K562 (cell line): ENCODE measurements at regions not wholly inside any gene's neighbourhood (a gene's known extent, or its start where the extent isn't known, plus 50 kb on each side); places are given as distances from the start of the nearest gene placed in this dataset.

Experiments
- ATAC-seq: fragments of 200-7000 bp; cut with Tn5 transposase; 3 replicates; pipeline ENCODE4 v1.9.1; 2020; ENCODE audit warnings: moderate library complexity
- BruUV-seq: library from RNA; stranded (reverse); fragments of 400-500 nt; replicated peaks from 2 replicates; lab custom pipeline; 2021; lab: Mats Ljungman, UMichigan
- CTCF ChIA-PET: fragments of 300-600 bp; formaldehyde crosslinking; extraction: SDS; loops from one replicate; lab custom pipeline; 2021; ENCODE audit warnings: low intra/inter-chr PET ratio; lab: Yijun Ruan, JAX
- POLR2A ChIA-PET: fragments of 300-600, 350-650 bp; sonication (Branson Sonifier 250); formaldehyde crosslinking; extraction: SDS; loops from one replicate; lab custom pipeline; 2021; ENCODE audit warnings: antibody characterized with exemption, inconsistent platforms; lab: Yijun Ruan, JAX
- DNase-seq, 4 experiments: peaks; one replicate each; pipeline versions ENCODE4 v3.0.0 to v3.0.0-alpha.2; 2011 to 2018; ENCODE audit warnings: low spot score in 3 of 4, mixed read lengths in 3 of 4; ENCODE audit errors: extremely low read depth in 1 of 4
- FAIRE-seq: peaks from 2 replicates; lab custom pipeline; 2011; peaks lifted over from hg19 to GRCh38; lab: Jason Lieb, UNC
- H2AFZ ChIP-seq: 2 replicates; pipeline ENCODE4 v1.6.0; 2011; ENCODE audit warnings: low read depth, low read length, control low read depth, inconsistent platforms
- H3K27ac ChIP-seq: fragments of 200-600 bp; 3 replicates; pipeline ENCODE4 v1.8.0; 2011; ENCODE audit warnings: low read depth, mild to moderate bottlenecking, control low read depth, inconsistent platforms, low read length, moderate library complexity, mixed read lengths; ENCODE audit errors: extremely low read depth
- H3K27me3 ChIP-seq, 2 experiments: fragments of 300-600 bp in 1 of 2; 2 replicates in 1 of 2; 3 replicates in 1 of 2; pipeline versions ENCODE4 v1.6.0 to v1.8.0; 2011; ENCODE audit warnings: inconsistent platforms in 2 of 2, low read length in 2 of 2, mild to moderate bottlenecking in 1 of 2, mixed read lengths in 1 of 2, moderate library complexity in 1 of 2; ENCODE audit not compliant: control insufficient read depth in 2 of 2, insufficient read depth in 2 of 2
- H3K36me3 ChIP-seq: fragments of 300-600 bp; 3 replicates; pipeline ENCODE4 v1.8.0; 2011; ENCODE audit warnings: mild to moderate bottlenecking, low read length, inconsistent platforms; ENCODE audit not compliant: control insufficient read depth, insufficient read depth
- H3K4me1 ChIP-seq, 2 experiments: fragments of 200-600 bp in 1 of 2; replicated peaks in 1 of 2; 2 replicates in 1 of 2; 3 replicates in 1 of 2; pipeline versions ENCODE4 v1.5.1 to v1.8.0; 2011; ENCODE audit warnings: inconsistent platforms in 2 of 2, low read length in 2 of 2, mild to moderate bottlenecking in 1 of 2, mixed read lengths in 1 of 2, moderate library complexity in 1 of 2; ENCODE audit not compliant: control insufficient read depth in 2 of 2, insufficient read depth in 2 of 2
- H3K4me2 ChIP-seq: 2 replicates; pipeline ENCODE4 v1.6.1; 2011; ENCODE audit warnings: low read length, control low read depth, inconsistent platforms, mixed read lengths; ENCODE audit not compliant: insufficient read depth
- H3K4me3 ChIP-seq: fragments of 200-600 bp; sonication (generic), shearing (Covaris generic); 2 replicates; pipeline ENCODE4 v1.5.1; 2016; ENCODE audit warnings: control low read depth, inconsistent platforms
- H3K79me2 ChIP-seq: fragments of 200-600 bp; 3 replicates; pipeline ENCODE4 v1.8.0; 2011; ENCODE audit warnings: low read length, inconsistent platforms; ENCODE audit not compliant: control insufficient read depth, insufficient read depth
- H3K9ac ChIP-seq, 2 experiments: 2 replicates each; pipeline versions ENCODE4 v1.6.0 to v1.6.1; 2011; ENCODE audit warnings: low read depth in 2 of 2, low read length in 2 of 2, control low read depth in 1 of 2, inconsistent platforms in 1 of 2, mild to moderate bottlenecking in 1 of 2, mixed read lengths in 1 of 2; ENCODE audit not compliant: insufficient read depth in 1 of 2
- H3K9me1 ChIP-seq: one replicate; pipeline ENCODE4 v1.6.0; 2011; ENCODE audit warnings: inconsistent platforms, mild to moderate bottlenecking, low read length, moderate library complexity; ENCODE audit not compliant: control insufficient read depth, insufficient read depth
- H3K9me3 ChIP-seq: replicated peaks from 2 replicates; pipeline ENCODE4 v1.5.1; 2011; ENCODE audit warnings: low read depth, low read length, inconsistent platforms; ENCODE audit not compliant: control insufficient read depth, insufficient read depth
- H4K20me1 ChIP-seq: replicated peaks from 2 replicates; pipeline ENCODE4 v1.6.1; 2011; ENCODE audit warnings: low read length, inconsistent platforms, mixed read lengths; ENCODE audit not compliant: control insufficient read depth, insufficient read depth
- ARID2 ChIP-seq: fragments of 450-650 bp; IDR thresholded peaks from 2 replicates; pipeline ENCODE4 v1.6.1; 2017; ENCODE audit warnings: antibody characterized with exemption, mild to moderate bottlenecking
- BCL6 ChIP-seq: fragments of 250-450 bp; sonication (Bioruptor Pico); IDR thresholded peaks from 2 replicates; pipeline ENCODE4 v1.4.0; 2020
- MCM5 ChIP-seq: fragments of 450-650 bp; IDR thresholded peaks from 2 replicates; pipeline ENCODE4 v1.6.1; 2016; ENCODE audit warnings: low read depth
- MXI1 ChIP-seq: IDR thresholded peaks from 2 replicates; pipeline ENCODE4 v1.6.1; 2011; ENCODE audit warnings: low read depth, mild to moderate bottlenecking, improper control_type of control experiment, low read length
- NONO ChIP-seq, 2 experiments: fragments of 200-400 bp in 1 of 2; fragments of 450-650 bp in 1 of 2; formaldehyde crosslinking in 1 of 2; IDR thresholded peaks; 2 replicates each; pipeline ENCODE4 v1.6.1; 2017; ENCODE audit warnings: low read depth in 2 of 2, mild to moderate bottlenecking in 2 of 2, moderate library complexity in 2 of 2, low read length in 1 of 2
- WHSC1 ChIP-seq: IDR thresholded peaks from one replicate; pipeline ENCODE4 v1.6.1; 2012; ENCODE audit warnings: low read length, control low read depth, inconsistent platforms
- ZNF239 ChIP-seq: fragments of 250-450 bp; sonication (Bioruptor Pico); IDR thresholded peaks from 2 replicates; pipeline ENCODE4 v1.4.0; 2020; ENCODE audit warnings: mild to moderate bottlenecking
- ZNF592 ChIP-seq: fragments of 450-650 bp; IDR thresholded peaks from 2 replicates; pipeline ENCODE4 v1.6.1; 2017; ENCODE audit warnings: antibody characterized with exemption, mild to moderate bottlenecking
- WGBS: fragments of 100-300 bp; shearing (Covaris generic); methylation state at CpG from one replicate; pipeline ENCODE4 v1.1.6; 2016; ENCODE audit warnings: low coverage, mixed read lengths; ENCODE audit not compliant: insufficient coverage; ENCODE audit errors: missing lambda C conversion rate; 5-methylcytosine and 5-hydroxymethylcytosine counted together
- in situ Hi-C: fragments of 300-500 bp; cut with MboI; formaldehyde crosslinking; loops from 4 replicates; pipeline ENCODE4 v1.15.0; 2018; ENCODE audit warnings: inconsistent platforms, mixed read lengths
- intact Hi-C: fragments of 100-400 bp; cut with micrococcal nuclease; formaldehyde crosslinking; loops from 2 replicates; pipeline ENCODE4 v1.14.2; 2022
- TF ChIP-seq, protein P1 (sequence below): fragments of 450-650 bp; formaldehyde crosslinking; IDR thresholded peaks from 2 replicates; pipeline ENCODE4 v1.4.0; 2022; ENCODE audit warnings: missing genetic modification characterization

GRCh38 chrX:2640436-2641150 is 50.5 kb upstream of the CD99 start:
- FAIRE-seq (no peak), DNase-seq (no peak)
- Histone ChIP-seq H4K20me1 (no peaks in the 10 kb centered on the region), H3K9me3 (no peaks in the 10 kb centered on the region), H3K79me2 (no peaks in the 10 kb centered on the region), H3K4me3 (no peak overlapping the region), H3K9me1 (no peaks in the 10 kb centered on the region), H3K27me3 (no peaks in the 10 kb centered on the region), H3K4me2 (no peak overlapping the region), H3K9ac (no peak overlapping the region), H2AFZ (no peak overlapping the region), H3K27ac (no peak overlapping the region), H3K36me3 (0 out of 3 replicates have a peak, but pooled peaks cover 3% of the 10 kb centered on the region), H3K4me1 (no peaks in the 10 kb centered on the region)
- CTCF ChIA-PET: no interaction called here
- intact Hi-C loops: no loop called here
- POLR2A ChIA-PET: no interaction called here
- BruUV-seq: no TSS peak
- WGBS: 75% methylated on average over 17 of the region's 19 CpGs
- in situ Hi-C loops: no loop called here
- no peak for TF ChIP-seq NONO (IDR thresholded peaks at IDR 0.05; ENCODE audit: low read depth in 2 of 2, low read length in 1 of 2)
- no peak for TF ChIP-seq WHSC1
- TF ChIP-seq ARID2: no peak
- TF ChIP-seq, all 486 proteins: peak for 0
- no peak for ATAC-seq

DNA sequence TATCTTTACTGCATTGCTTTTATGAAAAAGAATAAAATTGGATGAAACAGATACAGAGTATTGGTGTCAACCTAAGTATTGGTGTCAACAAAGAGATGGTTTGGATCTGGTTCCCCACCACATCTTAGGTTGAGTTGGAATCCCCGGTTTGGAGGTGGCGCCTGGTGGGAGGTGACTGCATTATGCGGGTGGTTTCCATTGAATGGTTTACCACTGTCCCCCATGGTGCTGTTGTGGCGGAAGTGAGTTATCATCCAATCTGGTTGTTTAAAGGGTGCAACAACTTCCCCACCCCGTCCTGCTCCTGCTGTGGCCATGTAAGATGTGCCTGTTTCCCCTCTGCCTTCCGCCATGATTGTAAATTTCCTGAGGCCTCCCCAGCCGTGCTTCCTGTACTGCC is 52.8 kb upstream of the CD99 start:
- no peaks in the 10 kb centered on the region for H4K20me1 ChIP-seq
- ChIA-PET CTCF (no interaction called here), POLR2A (no interaction called here)
- no peaks in the 10 kb centered on the region for H3K4me1 ChIP-seq
- no peak overlapping the region for H3K4me2 ChIP-seq
- no peak overlapping the region for H3K9ac ChIP-seq
- H3K79me2 ChIP-seq: no peaks in the 10 kb centered on the region
- no peaks in the 10 kb centered on the region for H3K9me1 ChIP-seq
- no peak overlapping the region for H3K27ac ChIP-seq
- ATAC-seq: no peak
- intact Hi-C loops (no loop called here), in situ Hi-C loops (no loop called here)
- H3K9me3 ChIP-seq: no peaks in the 10 kb centered on the region
- DNase-seq: no peak
- BruUV-seq: no TSS peak
- H3K4me3 ChIP-seq: no peak overlapping the region
- H3K36me3 ChIP-seq: 0 out of 3 replicates have a peak, but pooled peaks cover 3% of the 10 kb centered on the region
- 84% methylated on average over 5 of the region's 7 CpGs for WGBS
- H2AFZ ChIP-seq: no peak overlapping the region
- no peaks in the 10 kb centered on the region for H3K27me3 ChIP-seq
- FAIRE-seq: no peak
- TF ChIP-seq ZNF239 (CRISPR knock-in tag) (no peak), MCM5 (no peak), MXI1 (no peak), ZNF592 (no peak), BCL6 (CRISPR knock-in tag) (no peak), NONO (IDR thresholded peaks at IDR 0.05; ENCODE audit: low read depth in 2 of 2, low read length in 1 of 2) (no peak)
- TF ChIP-seq, protein P1, sequence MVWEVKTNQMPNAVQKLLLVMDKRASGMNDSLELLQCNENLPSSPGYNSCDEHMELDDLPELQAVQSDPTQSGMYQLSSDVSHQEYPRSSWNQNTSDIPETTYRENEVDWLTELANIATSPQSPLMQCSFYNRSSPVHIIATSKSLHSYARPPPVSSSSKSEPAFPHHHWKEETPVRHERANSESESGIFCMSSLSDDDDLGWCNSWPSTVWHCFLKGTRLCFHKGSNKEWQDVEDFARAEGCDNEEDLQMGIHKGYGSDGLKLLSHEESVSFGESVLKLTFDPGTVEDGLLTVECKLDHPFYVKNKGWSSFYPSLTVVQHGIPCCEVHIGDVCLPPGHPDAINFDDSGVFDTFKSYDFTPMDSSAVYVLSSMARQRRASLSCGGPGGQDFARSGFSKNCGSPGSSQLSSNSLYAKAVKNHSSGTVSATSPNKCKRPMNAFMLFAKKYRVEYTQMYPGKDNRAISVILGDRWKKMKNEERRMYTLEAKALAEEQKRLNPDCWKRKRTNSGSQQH (CRISPR knock-in tag): no peak
